ENCODE measurements at regions not wholly inside any gene's neighbourhood (a gene's known extent, or its start where the extent isn't known, plus 50 kb on each side); places are given as distances from the start of the nearest gene placed in this dataset.
A peak's percentile ranks its signal among the peaks of the same experiment; 100 is the strongest.

- H3K4me1 ChIP-seq (ENCODE audit: control insufficient read depth, low read length), result peaks cover 73% of the 10 kb centered on the region
- no peak for TF ChIP-seq EZH2phosphoT487 (IDR thresholded peaks at IDR 0.05; ENCODE audit: borderline replicate concordance, low read length)
- no peak for TF ChIP-seq CTCF (IDR thresholded peaks at IDR 0.05; ENCODE audit: low read depth, low read length, poor library complexity, severe bottlenecking)
- H3K36me3 ChIP-seq (ENCODE audit: control insufficient read depth, low read length), result no peaks in the 10 kb centered on the region
- H4K20me1 ChIP-seq (ENCODE audit: control insufficient read depth, insufficient read depth, low read depth, low read length), result no peaks in the 10 kb centered on the region
- no peaks in the 10 kb centered on the region for H3K9me2 ChIP-seq (replicated peaks; ENCODE audit: control insufficient read depth, low read length)
- H3F3A ChIP-seq (ENCODE audit: control insufficient read depth, insufficient read depth), result 0 out of 2 replicates have a peak, but pooled peaks cover 2% of the 10 kb centered on the region
- H3K4me2 ChIP-seq (ENCODE audit: low read length), result peak overlapping the region; percentile 26
- H3K79me2 ChIP-seq (ENCODE audit: control insufficient read depth, low read length), result no peaks in the 10 kb centered on the region
- no peaks in the 10 kb centered on the region for H3K27me3 ChIP-seq (ENCODE audit: control insufficient read depth, low read length)
- H3K9me3 ChIP-seq (ENCODE audit: control insufficient read depth, insufficient read depth, low read length), result no peaks in the 10 kb centered on the region
- H3K27ac ChIP-seq (ENCODE audit: low read depth, low read length), result no peak overlapping the region
- H3K4me3 ChIP-seq (ENCODE audit: low read length), result no peak overlapping the region
Measured at GRCh38 chr22:49307870-49308269, 519.8 kb downstream of the BRD1 start.

- TF ChIP-seq CTCF (IDR thresholded peaks at IDR 0.05; ENCODE audit: low read depth, low read length, poor library complexity, severe bottlenecking) (no peak), EZH2phosphoT487 (IDR thresholded peaks at IDR 0.05; ENCODE audit: borderline replicate concordance, low read length) (no peak)
- peaks cover 73% of the 10 kb centered on the region for H3K4me1 ChIP-seq (ENCODE audit: control insufficient read depth, low read length)
- H3K4me2 ChIP-seq (ENCODE audit: low read length), result peak overlapping the region; percentile 26
- no peak overlapping the region for H3K4me3 ChIP-seq (ENCODE audit: low read length)
- H3K27me3 ChIP-seq (ENCODE audit: control insufficient read depth, low read length), result no peaks in the 10 kb centered on the region
- H3K36me3 ChIP-seq (ENCODE audit: control insufficient read depth, low read length), result no peaks in the 10 kb centered on the region
- no peaks in the 10 kb centered on the region for H3K79me2 ChIP-seq (ENCODE audit: control insufficient read depth, low read length)
- H3K27ac ChIP-seq (ENCODE audit: low read depth, low read length), result no peak overlapping the region
- no peaks in the 10 kb centered on the region for H4K20me1 ChIP-seq (ENCODE audit: control insufficient read depth, insufficient read depth, low read depth, low read length)
- H3K9me2 ChIP-seq (replicated peaks; ENCODE audit: control insufficient read depth, low read length), result no peaks in the 10 kb centered on the region
- H3K9me3 ChIP-seq (ENCODE audit: control insufficient read depth, insufficient read depth, low read length), result no peaks in the 10 kb centered on the region
- H3F3A ChIP-seq (ENCODE audit: control insufficient read depth, insufficient read depth), result 0 out of 2 replicates have a peak, but pooled peaks cover 2% of the 10 kb centered on the region
Measured at GRCh38 chr22:49307481-49307830, 520.2 kb downstream of the BRD1 start.

DNA sequence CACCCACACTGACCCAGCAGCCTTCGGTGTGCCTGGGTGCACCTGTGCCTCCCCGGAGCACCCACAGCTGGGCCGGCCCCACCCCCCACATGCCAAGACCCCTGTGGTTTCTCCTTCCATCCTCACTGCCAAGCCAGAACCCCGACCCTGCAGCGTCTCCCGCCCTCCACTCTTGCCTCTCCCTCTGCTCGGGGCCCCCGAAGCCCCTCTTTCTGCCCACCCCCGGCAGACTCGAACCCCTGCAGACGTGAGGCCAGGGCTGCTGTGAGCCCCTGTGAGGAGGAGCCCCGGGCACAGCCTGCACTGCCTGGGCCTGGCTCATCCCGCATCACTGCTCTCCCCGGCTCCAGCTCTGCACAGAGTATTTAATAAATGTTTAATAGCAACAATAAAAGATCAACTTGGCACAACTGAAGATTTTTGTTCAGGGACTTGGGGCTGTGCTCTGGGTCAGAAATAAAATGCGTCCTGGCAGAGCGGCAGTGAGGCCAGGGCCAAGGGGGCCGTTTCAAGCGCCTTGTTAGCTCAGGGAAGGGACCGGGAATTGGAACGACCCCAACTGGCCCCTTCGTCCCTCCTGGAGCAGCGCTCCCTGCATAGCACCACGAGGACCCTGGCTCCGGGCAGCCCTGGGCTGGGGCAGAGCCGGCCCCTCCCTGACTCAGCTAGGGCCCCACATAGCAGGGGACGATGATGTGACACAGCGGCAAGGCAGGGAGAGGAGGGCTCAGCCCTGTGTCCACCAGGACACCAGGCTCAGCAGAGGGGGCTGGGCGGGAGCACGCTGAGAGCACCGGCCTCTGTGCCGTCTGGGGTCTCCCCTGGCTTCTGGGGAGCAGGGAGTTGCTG, 520.8 kb downstream of the BRD1 start:
- Histone ChIP-seq H3K27ac (ENCODE audit: low read depth, low read length) (no peak overlapping the region), H3K27me3 (ENCODE audit: control insufficient read depth, low read length) (no peaks in the 10 kb centered on the region), H3K79me2 (ENCODE audit: control insufficient read depth, low read length) (no peaks in the 10 kb centered on the region), H3K4me2 (ENCODE audit: low read length) (peak overlapping the region; percentile 26), H3K9me3 (ENCODE audit: control insufficient read depth, insufficient read depth, low read length) (no peaks in the 10 kb centered on the region), H3K4me3 (ENCODE audit: low read length) (no peak overlapping the region), H3F3A (ENCODE audit: control insufficient read depth, insufficient read depth) (0 out of 2 replicates have a peak, but pooled peaks cover 2% of the 10 kb centered on the region), H4K20me1 (ENCODE audit: control insufficient read depth, insufficient read depth, low read depth, low read length) (no peaks in the 10 kb centered on the region), H3K4me1 (ENCODE audit: control insufficient read depth, low read length) (peaks cover 73% of the 10 kb centered on the region), H3K9me2 (replicated peaks; ENCODE audit: control insufficient read depth, low read length) (no peaks in the 10 kb centered on the region), H3K36me3 (ENCODE audit: control insufficient read depth, low read length) (no peaks in the 10 kb centered on the region)
- TF ChIP-seq CTCF (IDR thresholded peaks at IDR 0.05; ENCODE audit: low read depth, low read length, poor library complexity, severe bottlenecking) (no peak), EZH2phosphoT487 (IDR thresholded peaks at IDR 0.05; ENCODE audit: borderline replicate concordance, low read length) (no peak)
